Right renal cortex interstitium (tissue), 3 donors: ENCODE measurements at regions not wholly inside any gene's neighbourhood (a gene's known extent, or its start where the extent isn't known, plus 50 kb on each side); places are given as distances from the start of the nearest gene placed in this dataset.
"Not testable (repeated sequence)": the region's sequence is repeated elsewhere in the genome, so short reads cannot be mapped to it uniquely, and the experiment has no call there.

Source experiments
- DNase-seq, 3 donors: peaks; one replicate each; pipeline ENCODE4 v3.0.0-alpha.2; 2013; ENCODE audit warnings: low read depth in 3 of 3, low spot score in 2 of 3

- no peak for DNase-seq
Observed at GRCh38 chr2:234863043-234863934, 88.5 kb upstream of the SH3BP4 start.

DNA sequence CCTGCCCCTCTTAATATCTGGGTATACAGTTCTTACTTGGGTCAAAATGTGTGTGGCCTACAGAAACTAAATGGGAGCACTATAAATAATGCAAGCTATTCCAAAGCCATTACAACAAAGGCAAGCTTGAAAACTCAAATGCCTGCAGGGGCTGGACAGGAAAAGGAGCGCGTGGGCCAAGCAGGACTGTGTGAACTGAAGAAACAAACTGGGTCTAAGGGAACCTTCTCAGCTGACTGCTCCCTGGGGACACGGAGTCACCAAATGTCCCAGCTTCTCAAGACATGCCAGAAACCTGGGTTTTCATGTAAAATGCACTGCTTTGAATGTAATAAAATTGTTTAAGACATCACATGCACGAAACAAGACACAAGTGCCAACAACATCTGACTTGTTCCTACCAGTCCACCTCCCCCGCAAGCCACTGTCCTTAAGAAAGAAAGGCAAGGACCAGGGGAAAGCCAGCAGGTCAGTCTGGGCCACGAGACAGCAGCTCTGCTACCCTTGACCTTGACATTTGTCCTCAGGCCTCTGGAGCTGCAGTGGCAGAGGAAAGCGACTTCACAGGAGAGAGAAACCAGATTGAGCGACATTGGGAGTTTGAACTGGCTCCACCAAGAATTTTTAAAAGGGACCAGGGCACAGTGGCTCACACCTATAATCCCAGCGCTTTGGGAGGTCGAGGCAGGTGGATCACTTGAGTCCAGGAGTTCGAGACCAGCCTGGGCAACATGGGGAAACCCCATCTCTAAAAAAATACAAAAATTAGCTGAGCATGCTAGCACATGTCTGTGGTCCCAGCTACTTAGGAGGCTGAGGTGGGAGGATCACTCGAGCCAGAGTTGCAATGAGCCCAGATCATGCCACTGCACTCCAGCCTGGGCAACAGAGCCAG lies 89.7 kb upstream of the SH3BP4 start:
- DNase-seq = no peak

DNA sequence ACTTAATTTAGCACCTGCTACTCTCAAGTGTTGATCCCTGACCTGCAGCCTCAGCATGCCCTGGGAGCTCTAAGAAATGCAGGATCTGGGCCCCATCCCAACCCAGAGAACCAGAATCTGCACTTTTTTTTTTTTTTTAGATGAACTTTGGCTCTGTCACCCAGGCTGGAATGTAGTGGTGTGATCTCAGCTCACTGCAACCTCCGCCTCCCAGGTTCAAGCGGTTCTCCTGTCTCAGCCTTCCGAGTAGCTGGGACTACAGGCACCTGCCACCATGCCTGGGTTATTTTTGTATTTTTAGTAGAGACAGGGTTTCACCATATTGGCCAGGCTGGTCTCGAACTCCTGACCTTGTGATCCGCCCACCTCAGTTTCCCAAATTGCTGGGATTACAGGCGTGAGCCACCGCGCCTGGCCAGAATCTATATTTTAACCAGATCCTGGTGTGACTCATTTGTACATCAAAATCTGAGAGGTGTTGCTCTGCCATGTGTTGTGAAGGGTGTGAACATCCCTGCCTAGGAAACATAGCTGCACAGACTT lies 92.4 kb upstream of the SH3BP4 start:
- not testable (repeated sequence) for DNase-seq

- no peak for DNase-seq
Observed at GRCh38 chr2:234858790-234859329, 93.0 kb upstream of the SH3BP4 start.

GRCh38 chr2:234858145-234858544 lies 93.7 kb upstream of the SH3BP4 start:
- no peak for DNase-seq

DNA sequence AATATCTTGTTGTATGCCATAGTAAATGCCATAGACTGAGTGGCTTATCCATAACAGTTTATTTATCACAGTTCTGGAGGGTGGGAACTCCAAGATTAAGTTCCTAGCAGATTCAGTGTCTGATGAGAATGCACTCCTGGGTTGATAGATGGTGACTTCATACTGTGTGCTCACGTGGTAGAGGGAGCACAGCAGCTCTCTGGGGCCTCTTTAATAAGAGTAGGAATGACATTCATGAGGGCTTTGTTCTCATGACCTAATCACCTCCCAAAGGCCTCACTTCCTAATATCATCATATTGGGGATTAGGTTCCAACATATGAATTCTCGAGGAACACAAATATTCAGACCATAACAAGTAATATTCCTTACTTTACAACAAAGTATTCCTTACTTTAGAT lies 98.1 kb upstream of the SH3BP4 start:
- DNase-seq = no peak

DNA sequence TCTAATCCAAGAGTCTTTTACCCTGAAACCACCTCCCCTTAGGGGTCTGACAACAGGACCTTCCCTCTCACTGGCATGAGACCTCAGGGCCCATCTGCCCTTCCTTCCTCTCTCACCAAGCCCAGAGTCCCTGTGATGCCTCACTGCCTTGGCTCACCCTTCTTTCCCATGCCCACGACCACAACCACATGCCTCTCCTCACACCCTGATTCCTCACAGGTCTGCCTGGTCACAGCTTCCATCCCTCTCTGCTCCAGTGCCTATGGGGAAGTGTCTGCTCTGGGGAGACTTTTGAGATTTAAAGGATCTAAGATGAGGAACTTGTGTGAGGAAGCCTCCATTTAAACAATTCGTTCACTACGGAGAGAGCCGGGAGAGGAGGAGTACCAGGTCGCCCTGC lies 98.9 kb upstream of the SH3BP4 start:
- DNase-seq = no peak

DNA sequence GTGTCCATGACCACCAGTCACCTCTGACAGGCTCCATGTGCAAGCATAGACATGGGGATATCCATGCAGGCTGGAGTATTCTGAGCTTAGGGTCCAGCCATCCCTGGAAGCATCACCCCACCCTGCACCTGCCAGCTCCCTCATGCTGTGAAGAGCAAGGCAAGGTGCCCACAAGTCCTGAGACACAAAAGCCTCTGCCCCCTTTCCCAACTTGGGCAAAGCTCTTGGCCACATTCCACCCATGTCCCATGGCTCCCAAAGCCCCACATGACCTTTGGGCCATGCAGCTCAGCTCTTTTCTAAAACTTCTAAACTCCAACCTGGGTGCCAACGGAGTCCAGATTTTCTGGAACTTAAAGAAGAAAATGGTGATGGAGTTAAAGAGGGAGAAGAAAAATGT lies 99.8 kb upstream of the SH3BP4 start:
- no peak for DNase-seq

- no peak for DNase-seq
Observed at GRCh38 chr2:234851451-234851850, 100.4 kb upstream of the SH3BP4 start.

- DNase-seq = no peak
Observed at GRCh38 chr2:234850818-234851217, 101.0 kb upstream of the SH3BP4 start.

GRCh38 chr2:234849678-234850077 lies 102.1 kb upstream of the SH3BP4 start:
- no peak for DNase-seq

DNA sequence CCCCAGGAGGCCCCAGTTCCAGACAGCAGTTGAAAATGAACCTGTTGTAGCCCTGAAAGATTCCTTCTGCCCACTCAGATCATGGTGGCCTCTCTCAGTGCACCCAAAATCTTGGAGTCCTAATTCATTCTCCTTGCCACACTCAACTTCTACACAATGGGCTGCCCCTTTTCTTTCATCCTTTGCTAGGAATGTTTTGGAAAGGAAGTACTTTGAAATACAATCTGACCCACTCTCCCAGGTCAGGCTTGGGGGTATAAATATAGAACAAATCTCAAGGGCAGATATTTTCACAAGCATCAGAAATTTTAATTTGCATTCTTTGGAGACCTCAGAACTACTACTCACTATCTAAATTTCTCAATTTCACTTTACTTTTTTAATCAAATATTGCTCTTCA lies 103.2 kb upstream of the SH3BP4 start:
- DNase-seq = no peak

GRCh38 chr2:234847639-234848038 lies 104.2 kb upstream of the SH3BP4 start:
- DNase-seq = no peak

- DNase-seq = no peak
Observed at GRCh38 chr2:234847364-234847635, 104.5 kb upstream of the SH3BP4 start.

- no peak for DNase-seq
Observed at GRCh38 chr2:234846599-234847363, 105.0 kb upstream of the SH3BP4 start.

DNA sequence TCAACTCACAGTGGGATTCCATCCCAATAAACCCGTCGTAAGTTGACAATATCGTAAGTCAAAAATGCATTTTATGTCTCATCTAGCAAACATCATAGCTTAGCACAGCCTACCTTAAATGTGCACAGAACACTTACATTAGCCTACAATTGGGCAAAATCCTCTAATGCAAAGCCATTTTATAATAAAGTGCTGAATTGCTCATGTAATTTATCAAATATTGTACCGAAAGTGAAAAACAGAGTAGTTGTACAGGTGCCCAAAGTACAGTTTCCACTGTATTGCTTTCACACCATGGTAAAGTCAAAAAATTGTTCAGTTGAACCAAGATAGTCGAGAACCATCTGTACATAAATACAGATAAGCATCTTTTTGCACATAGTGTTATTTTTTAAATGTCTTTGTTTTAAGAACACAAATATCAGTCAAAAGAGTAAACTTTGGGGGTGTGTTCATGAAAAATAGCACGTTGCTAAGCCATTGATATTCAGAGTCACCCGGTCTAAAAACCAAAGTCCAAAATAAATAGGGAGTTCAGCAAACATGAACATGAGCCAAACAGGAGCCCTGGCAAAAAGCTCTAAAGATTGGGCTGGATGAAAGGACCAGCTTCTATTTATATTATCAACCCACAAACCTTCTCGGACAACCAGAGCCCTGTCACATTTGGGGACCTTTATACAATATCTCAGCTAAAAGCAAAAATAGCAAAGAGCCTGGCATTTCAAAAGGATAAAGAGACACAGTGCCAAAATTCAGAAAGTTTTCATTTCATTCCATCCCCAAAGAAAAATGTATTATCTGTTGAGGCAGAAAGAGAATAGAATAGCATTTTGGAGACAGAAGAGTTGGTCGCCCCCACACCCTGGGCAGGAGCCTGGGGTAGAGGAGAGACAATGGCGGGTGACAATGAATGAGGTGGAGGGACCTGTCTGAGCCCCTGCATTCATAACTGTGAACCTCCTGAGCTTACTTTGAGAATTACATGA lies 105.9 kb upstream of the SH3BP4 start:
- no peak for DNase-seq

- DNase-seq = no peak
Observed at GRCh38 chr2:234843411-234843810, 108.4 kb upstream of the SH3BP4 start.

GRCh38 chr2:234842753-234843152 lies 109.1 kb upstream of the SH3BP4 start:
- DNase-seq = no peak

- DNase-seq = no peak
Observed at GRCh38 chr2:234841321-234842015, 110.3 kb upstream of the SH3BP4 start.
